Muscle of leg (tissue), 3 donors: ENCODE measurements at regions not wholly inside any gene's neighbourhood (a gene's known extent, or its start where the extent isn't known, plus 50 kb on each side); places are given as distances from the start of the nearest gene placed in this dataset.
"Not testable (repeated sequence)": the region's sequence is repeated elsewhere in the genome, so short reads cannot be mapped to it uniquely, and the experiment has no call there.

Source experiments
- DNase-seq: peaks from one replicate; pipeline ENCODE4 v3.0.0; 2013
- H3K27ac ChIP-seq: one replicate; pipeline ENCODE4 v1.5.1; 2013; ENCODE audit warnings: mild to moderate bottlenecking, low read length, control low read depth
- H3K27me3 ChIP-seq: one replicate; pipeline ENCODE4 v1.6.1; 2013; ENCODE audit warnings: low read length; ENCODE audit not compliant: control insufficient read depth, insufficient read depth
- H3K36me3 ChIP-seq: one replicate; pipeline ENCODE4 v1.6.1; 2013; ENCODE audit warnings: low read length; ENCODE audit not compliant: control insufficient read depth, insufficient read depth
- H3K4me1 ChIP-seq: one replicate; pipeline ENCODE4 v1.6.1; 2013; ENCODE audit warnings: low read length; ENCODE audit not compliant: control insufficient read depth, insufficient read depth
- H3K4me3 ChIP-seq: one replicate; pipeline ENCODE4 v1.5.1; 2013; ENCODE audit warnings: low read length, control low read depth
- H3K9me3 ChIP-seq: replicated peaks from 2 replicates; pipeline ENCODE4 v1.6.1; 2013; ENCODE audit warnings: low read depth, low read length; ENCODE audit not compliant: control insufficient read depth
- WGBS: methylation state at CpG from one replicate; pipeline ENCODE4 v1.1.5; 2013; ENCODE audit warnings: missing lambda C conversion rate; ENCODE audit not compliant: insufficient coverage; 5-methylcytosine and 5-hydroxymethylcytosine counted together

- 73% methylated on average over 3 of the region's 4 CpGs for WGBS
- Histone ChIP-seq H3K9me3 (peaks cover 7% of the 10 kb centered on the region), H3K27ac (no peak overlapping the region), H3K27me3 (peaks cover 2% of the 10 kb centered on the region), H3K4me3 (no peak overlapping the region), H3K4me1 (no peaks in the 10 kb centered on the region), H3K36me3 (no peaks in the 10 kb centered on the region)
- DNase-seq, result no peak
These were observed 215.3 kb downstream of the FAM43A start for GRCh38 chr3:194900854-194901522.

- DNase-seq, H3K36me3 ChIP-seq, H3K27ac ChIP-seq, H3K9me3 ChIP-seq, H3K27me3 ChIP-seq, H3K4me1 ChIP-seq, H3K4me3 ChIP-seq: not testable (repeated sequence)
- WGBS, result no CpG with 5 or more reads among the region's 2 CpGs
These were observed 217.8 kb downstream of the FAM43A start for GRCh38 chr3:194903447-194903846.

GRCh38 chr3:194904999-194905398 lies 219.3 kb downstream of the FAM43A start:
- not testable (repeated sequence) for H3K9me3 ChIP-seq, H3K27me3 ChIP-seq, H3K27ac ChIP-seq, DNase-seq, H3K4me1 ChIP-seq, H3K4me3 ChIP-seq, H3K36me3 ChIP-seq
- no CpG with 5 or more reads among the region's 3 CpGs for WGBS

- WGBS, result no CpG with 5 or more reads among the region's 2 CpGs
- peaks cover 3% of the 10 kb centered on the region for H3K4me1 ChIP-seq
- H3K27ac ChIP-seq, result no peak overlapping the region
- H3K27me3 ChIP-seq, result no peaks in the 10 kb centered on the region
- H3K36me3 ChIP-seq, result no peaks in the 10 kb centered on the region
- DNase-seq, result no peak
- H3K9me3 ChIP-seq, result peaks cover 4% of the 10 kb centered on the region
- no peak overlapping the region for H3K4me3 ChIP-seq
These were observed 220.0 kb downstream of the FAM43A start for GRCh38 chr3:194905696-194906095.

- no peak overlapping the region for H3K27ac ChIP-seq
- peaks cover 3% of the 10 kb centered on the region for H3K4me1 ChIP-seq
- 17% methylated on average over 1 of the region's 4 CpGs for WGBS
- no peak for DNase-seq
- peaks cover 4% of the 10 kb centered on the region for H3K9me3 ChIP-seq
- H3K4me3 ChIP-seq, result no peak overlapping the region
- H3K36me3 ChIP-seq, result no peaks in the 10 kb centered on the region
- no peaks in the 10 kb centered on the region for H3K27me3 ChIP-seq
These were observed 220.5 kb downstream of the FAM43A start for GRCh38 chr3:194906229-194906629.

- no peaks in the 10 kb centered on the region for H3K27me3 ChIP-seq
These were observed 221.4 kb downstream of the FAM43A start for GRCh38 chr3:194906970-194907629.

GRCh38 chr3:194907811-194908210 lies 222.1 kb downstream of the FAM43A start:
- DNase-seq, result no peak
- Histone ChIP-seq H3K4me3 (no peak overlapping the region), H3K9me3 (peaks cover 4% of the 10 kb centered on the region), H3K27ac (no peak overlapping the region), H3K4me1 (peaks cover 3% of the 10 kb centered on the region), H3K36me3 (no peaks in the 10 kb centered on the region), H3K27me3 (peaks cover 2% of the 10 kb centered on the region)
- 95% methylated on average over 3 of the region's 5 CpGs for WGBS

More at GRCh38 chr3:194906970-194907629, 221.4 kb downstream of the FAM43A start:
- 100% methylated on average over 4 of the region's 11 CpGs for WGBS
- Histone ChIP-seq H3K27ac (no peak overlapping the region), H3K4me3 (no peak overlapping the region), H3K4me1 (peaks cover 3% of the 10 kb centered on the region), H3K9me3 (peaks cover 4% of the 10 kb centered on the region), H3K36me3 (no peaks in the 10 kb centered on the region)
- no peak for DNase-seq

GRCh38 chr3:194908496-194908895 lies 222.8 kb downstream of the FAM43A start:
- Histone ChIP-seq H3K36me3 (no peaks in the 10 kb centered on the region), H3K4me3 (no peak overlapping the region), H3K9me3 (peaks cover 4% of the 10 kb centered on the region), H3K4me1 (peaks cover 3% of the 10 kb centered on the region), H3K27me3 (peaks cover 2% of the 10 kb centered on the region), H3K27ac (no peak overlapping the region)
- WGBS, result 91% methylated on average over 1 of the region's 5 CpGs
- DNase-seq, result peak; percentile 72

GRCh38 chr3:194908972-194909371 lies 223.3 kb downstream of the FAM43A start:
- H3K9me3 ChIP-seq, result peaks cover 1% of the 10 kb centered on the region
- H3K4me1 ChIP-seq, result peaks cover 3% of the 10 kb centered on the region
- no peak for DNase-seq
- no peak overlapping the region for H3K27ac ChIP-seq
- no peaks in the 10 kb centered on the region for H3K36me3 ChIP-seq
- H3K4me3 ChIP-seq, result no peak overlapping the region
- H3K27me3 ChIP-seq, result peaks cover 2% of the 10 kb centered on the region
- WGBS, result 58% methylated on average over 2 of the region's 5 CpGs

- Histone ChIP-seq H3K27me3 (peaks cover 2% of the 10 kb centered on the region), H3K4me1 (peaks cover 3% of the 10 kb centered on the region), H3K4me3 (no peak overlapping the region), H3K9me3 (no peaks in the 10 kb centered on the region), H3K36me3 (no peaks in the 10 kb centered on the region), H3K27ac (no peak overlapping the region)
- WGBS, result 71% methylated on average over 1 of the region's 7 CpGs
- DNase-seq, result no peak
These were observed 224.8 kb downstream of the FAM43A start for GRCh38 chr3:194910414-194910984.
